GM19452 (cell line): ENCODE measurements at regions not wholly inside any gene's neighbourhood (a gene's known extent, or its start where the extent isn't known, plus 50 kb on each side); places are given as distances from the start of the nearest gene placed in this dataset.
A peak's percentile ranks its signal among the peaks of the same experiment; 100 is the strongest.

Experiments
- ATAC-seq: cut with Tn5 transposase; IDR thresholded peaks from one replicate; pipeline ENCODE4 v1.9.1; 2021; ENCODE audit not compliant: unreplicated experiment

- ATAC-seq: no peak
Measured at GRCh38 chr7:10802011-10802410, 171.7 kb upstream of the PHF14 start.

- no peak for ATAC-seq
Measured at GRCh38 chr7:10802526-10802925, 171.1 kb upstream of the PHF14 start.

GRCh38 chr7:10803720-10804119, 170.0 kb upstream of the PHF14 start:
- no peak for ATAC-seq

- ATAC-seq: no peak
Measured at GRCh38 chr7:10804770-10805169, 168.9 kb upstream of the PHF14 start.

- ATAC-seq: no peak
Measured at GRCh38 chr7:10815546-10815945, 158.1 kb upstream of the PHF14 start.

- ATAC-seq: no peak
Measured at GRCh38 chr7:10821156-10821555, 152.5 kb upstream of the PHF14 start.

- ATAC-seq: no peak
Measured at GRCh38 chr7:10824154-10824553, 149.5 kb upstream of the PHF14 start.

- ATAC-seq: no peak
Measured at GRCh38 chr7:10838228-10838627, 135.4 kb upstream of the PHF14 start.

GRCh38 chr7:10845225-10845624, 128.4 kb upstream of the PHF14 start:
- ATAC-seq: no peak

GRCh38 chr7:10855583-10855982, 118.1 kb upstream of the PHF14 start:
- no peak for ATAC-seq

- ATAC-seq: no peak
Measured at GRCh38 chr7:10860516-10860915, 113.2 kb upstream of the PHF14 start.

- ATAC-seq: no peak
Measured at GRCh38 chr7:10863476-10863875, 110.2 kb upstream of the PHF14 start.

- ATAC-seq: no peak
Measured at GRCh38 chr7:10874666-10875065, 99.0 kb upstream of the PHF14 start.

GRCh38 chr7:10875080-10875479, 98.6 kb upstream of the PHF14 start:
- no peak for ATAC-seq

GRCh38 chr7:10888861-10889260, 84.8 kb upstream of the PHF14 start:
- peak; percentile 31 for ATAC-seq

- peak; percentile 94 for ATAC-seq
Measured at GRCh38 chr7:10889266-10889898, 84.3 kb upstream of the PHF14 start.

- ATAC-seq: no peak
Measured at GRCh38 chr7:10908600-10908999, 65.1 kb upstream of the PHF14 start.

- ATAC-seq: no peak
Measured at GRCh38 chr7:10910447-10910846, 63.2 kb upstream of the PHF14 start.

GRCh38 chr7:10912077-10912476, 61.6 kb upstream of the PHF14 start:
- no peak for ATAC-seq

GRCh38 chr7:10913457-10913856, 60.2 kb upstream of the PHF14 start:
- ATAC-seq: no peak

- ATAC-seq: no peak
Measured at GRCh38 chr7:10918093-10918590, 55.5 kb upstream of the PHF14 start.

GRCh38 chr7:10919923-10920322, 53.7 kb upstream of the PHF14 start:
- no peak for ATAC-seq
